Smooth muscle cell (in vitro differentiated cells): ENCODE measurements at regions not wholly inside any gene's neighbourhood (a gene's known extent, or its start where the extent isn't known, plus 50 kb on each side); places are given as distances from the start of the nearest gene placed in this dataset.

Experiments
- DNase-seq: peaks from one replicate; lab custom pipeline; 2025; ENCODE audit not compliant: unreplicated experiment; lab: John Stamatoyannopoulos, UW
- H2AFZ ChIP-seq: fragments of 200-600 bp; sonication (generic); 2 replicates; pipeline ENCODE4 v1.6.0; 2016; ENCODE audit warnings: antibody characterized with exemption, low read depth, mild to moderate bottlenecking
- H3F3A ChIP-seq: fragments of 200-600 bp; sonication (generic); 2 replicates; pipeline ENCODE4 v1.6.0; 2017; ENCODE audit warnings: antibody characterized with exemption, low read depth
- H3K27ac ChIP-seq: fragments of 200-600 bp; sonication (generic); 2 replicates; pipeline ENCODE4 v1.5.1; 2016; ENCODE audit warnings: low read depth, mild to moderate bottlenecking
- H3K27me3 ChIP-seq: fragments of 200-600 bp; sonication (generic); 2 replicates; pipeline ENCODE4 v1.6.1; 2016; ENCODE audit warnings: low read depth, mild to moderate bottlenecking
- H3K36me3 ChIP-seq: fragments of 200-600 bp; sonication (generic); 2 replicates; pipeline ENCODE4 v1.5.1; 2016; ENCODE audit warnings: low read depth
- H3K4me1 ChIP-seq: fragments of 200-600 bp; sonication (generic); 2 replicates; pipeline ENCODE4 v1.5.1; 2016; ENCODE audit warnings: low read depth
- H3K4me2 ChIP-seq: fragments of 200-600 bp; sonication (generic); 2 replicates; pipeline ENCODE4 v1.6.0; 2016; ENCODE audit warnings: mild to moderate bottlenecking
- H3K4me3 ChIP-seq: fragments of 200-600 bp; sonication (generic); 2 replicates; pipeline ENCODE4 v1.5.1; 2016; ENCODE audit warnings: mild to moderate bottlenecking
- H3K79me2 ChIP-seq: fragments of 200-600 bp; sonication (generic); 2 replicates; pipeline ENCODE4 v1.6.0; 2016; ENCODE audit warnings: low read depth, mild to moderate bottlenecking
- H3K9ac ChIP-seq: fragments of 200-600 bp; sonication (generic); 2 replicates; pipeline ENCODE4 v1.6.0; 2016; ENCODE audit warnings: low read depth
- H3K9me3 ChIP-seq: fragments of 200-600 bp; sonication (generic); replicated peaks from 2 replicates; pipeline ENCODE4 v1.5.1; 2016; ENCODE audit warnings: low read depth
- H4K20me1 ChIP-seq: fragments of 200-600 bp; sonication (generic); 2 replicates; pipeline ENCODE4 v1.6.0; 2016; ENCODE audit warnings: low read depth
- CTCF ChIP-seq: fragments of 200-600 bp; sonication (generic); IDR thresholded peaks from 2 replicates; pipeline ENCODE4 v1.5.1; 2017; ENCODE audit warnings: borderline replicate concordance, mild to moderate bottlenecking, antibody characterized with exemption; ENCODE audit not compliant: insufficient read depth, poor library complexity, severe bottlenecking
- WGBS: methylation state at CpG from one replicate; pipeline ENCODE4 v1.1.7; 2016; ENCODE audit warnings: low lambda C conversion rate; 5-methylcytosine and 5-hydroxymethylcytosine counted together

DNA sequence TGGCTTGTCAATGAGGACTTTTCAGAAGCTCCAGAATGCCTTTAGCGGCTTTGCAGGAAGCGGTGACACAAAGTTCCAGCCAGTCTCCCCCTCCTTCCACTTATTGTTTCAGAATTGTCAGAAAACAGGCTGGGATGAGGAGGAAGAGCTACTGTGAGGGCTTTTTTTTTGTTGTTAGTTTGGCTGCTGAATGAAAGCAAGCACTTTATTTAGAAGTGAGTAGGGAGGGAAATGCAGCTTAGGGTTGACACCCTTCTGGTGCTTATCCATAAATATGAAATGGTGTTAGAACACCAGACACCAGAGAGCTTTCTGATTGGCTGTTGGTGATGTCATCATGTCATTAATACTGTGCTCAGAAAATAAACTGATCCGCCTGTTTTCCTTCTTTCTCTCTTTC is 251.5 kb downstream of the SOX4 start:
- no peak for DNase-seq
- Histone ChIP-seq H3K9ac (no peak overlapping the region), H3K27ac (no peak overlapping the region), H3K4me3 (no peak overlapping the region), H3K79me2 (no peaks in the 10 kb centered on the region), H3K4me2 (no peak overlapping the region), H3F3A (peaks cover 7% of the 10 kb centered on the region), H3K27me3 (no peaks in the 10 kb centered on the region), H3K9me3 (no peaks in the 10 kb centered on the region), H3K4me1 (peaks cover 37% of the 10 kb centered on the region), H4K20me1 (no peaks in the 10 kb centered on the region), H3K36me3 (no peaks in the 10 kb centered on the region), H2AFZ (no peak overlapping the region)
- TF ChIP-seq CTCF: no peak
- WGBS: 77% methylated on average over 3 of the region's 3 CpGs

DNA sequence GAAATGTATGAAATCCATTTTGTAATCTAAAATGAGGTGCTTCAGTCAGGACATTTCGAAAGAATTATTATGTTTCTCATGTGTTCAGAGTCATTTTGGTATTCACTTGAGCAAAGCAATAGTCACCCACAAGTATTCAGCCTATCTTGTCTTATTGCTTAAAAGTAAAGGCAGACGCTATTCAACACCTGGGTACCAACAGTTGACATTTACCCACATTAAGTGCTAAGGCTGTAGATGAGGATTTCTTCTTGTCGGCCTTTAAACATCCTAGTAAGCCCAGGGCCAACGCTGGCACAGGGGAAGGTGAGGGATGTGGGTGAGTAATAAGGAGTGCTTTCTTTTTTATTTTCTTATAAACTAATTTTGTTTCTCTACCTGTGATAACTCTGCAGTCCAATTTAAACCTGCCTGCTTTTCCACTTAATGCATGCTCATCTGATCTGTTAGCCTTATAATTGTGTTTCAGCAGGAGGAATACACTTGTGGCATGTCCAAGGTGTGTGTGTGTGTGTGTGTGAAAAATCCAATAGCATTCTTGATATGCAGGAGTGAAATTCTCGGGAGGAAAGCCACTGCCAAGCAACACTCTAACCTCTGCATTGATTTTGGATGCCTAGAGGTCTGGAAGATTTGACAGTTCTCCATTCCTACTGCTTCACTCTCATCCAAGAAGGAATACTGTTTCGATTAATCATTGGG is 252.0 kb downstream of the SOX4 start:
- H3K36me3 ChIP-seq: no peaks in the 10 kb centered on the region
- no peak overlapping the region for H3K27ac ChIP-seq
- H3F3A ChIP-seq: peaks cover 7% of the 10 kb centered on the region
- TF ChIP-seq CTCF: no peak
- H3K27me3 ChIP-seq: no peaks in the 10 kb centered on the region
- 89% methylated on average over 6 of the region's 6 CpGs for WGBS
- no peaks in the 10 kb centered on the region for H3K9me3 ChIP-seq
- no peak overlapping the region for H2AFZ ChIP-seq
- H3K9ac ChIP-seq: no peak overlapping the region
- peaks cover 37% of the 10 kb centered on the region for H3K4me1 ChIP-seq
- no peak overlapping the region for H3K4me2 ChIP-seq
- no peak for DNase-seq
- no peaks in the 10 kb centered on the region for H4K20me1 ChIP-seq
- H3K79me2 ChIP-seq: no peaks in the 10 kb centered on the region
- no peak overlapping the region for H3K4me3 ChIP-seq

DNA sequence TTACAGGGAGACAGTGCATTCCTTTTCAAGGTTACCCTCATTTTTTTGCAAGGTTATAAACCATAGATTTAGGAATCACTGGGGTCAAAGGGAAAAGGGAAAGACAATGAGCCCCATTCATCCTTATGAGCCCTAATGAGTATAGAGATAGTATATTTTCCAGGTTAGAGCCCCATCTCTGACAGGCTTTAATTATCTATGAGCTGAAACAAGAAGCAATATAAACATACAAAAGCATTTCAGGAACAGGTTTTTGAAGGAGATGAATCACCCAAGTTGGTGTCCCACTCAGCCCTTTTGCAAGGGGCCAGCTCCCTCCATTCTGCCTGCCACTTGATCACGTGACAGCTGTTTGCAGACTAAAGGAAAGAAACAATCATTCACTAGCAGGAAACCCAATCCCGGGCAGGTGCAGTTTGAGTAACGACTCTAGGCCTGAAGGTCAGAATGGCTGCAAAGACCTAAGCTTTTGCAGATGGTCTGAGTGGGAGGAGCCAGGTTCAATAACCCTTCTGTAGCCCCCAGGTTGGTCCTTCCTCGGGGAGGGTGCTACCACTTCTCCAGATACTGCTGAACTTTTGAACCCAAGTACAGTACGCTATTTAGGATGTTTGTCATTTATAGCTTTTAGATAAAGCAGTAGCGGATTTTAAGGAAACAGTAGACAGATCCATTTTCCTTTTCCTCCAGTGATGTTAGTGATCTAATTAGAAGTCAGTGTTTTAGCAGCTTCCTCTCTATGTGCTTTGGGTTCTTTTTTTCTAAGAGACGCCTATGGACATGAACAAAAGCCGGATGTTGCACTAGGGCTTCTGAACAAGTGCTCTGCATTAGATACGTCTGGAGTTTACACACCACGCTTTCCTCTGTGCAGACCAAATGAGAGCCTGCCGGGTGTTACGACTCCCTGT is 253.2 kb downstream of the SOX4 start:
- Histone ChIP-seq H3K4me2 (no peak overlapping the region), H3K9me3 (no peaks in the 10 kb centered on the region), H3K79me2 (no peaks in the 10 kb centered on the region), H2AFZ (no peak overlapping the region), H3K4me3 (no peak overlapping the region), H3K9ac (no peak overlapping the region), H4K20me1 (no peaks in the 10 kb centered on the region), H3K4me1 (peaks cover 37% of the 10 kb centered on the region), H3K27ac (no peak overlapping the region), H3K27me3 (no peaks in the 10 kb centered on the region), H3K36me3 (no peaks in the 10 kb centered on the region), H3F3A (peaks cover 7% of the 10 kb centered on the region)
- no peak for DNase-seq
- 69% methylated on average over 12 of the region's 12 CpGs for WGBS
- no peak for TF ChIP-seq CTCF
